Transverse colon (tissue), 4 donors: ENCODE measurements at regions not wholly inside any gene's neighbourhood (a gene's known extent, or its start where the extent isn't known, plus 50 kb on each side); places are given as distances from the start of the nearest gene placed in this dataset.

Experiments used
- DNase-seq: peaks from one replicate; pipeline ENCODE4 v3.0.0-alpha.2; 2019
- H3K27ac ChIP-seq, 4 donors: fragments of 200-600 bp; sonication (generic); 2 replicates each; pipeline ENCODE4 v1.5.1; 2016 to 2018; ENCODE audit warnings: inconsistent platforms in 4 of 4
- H3K27me3 ChIP-seq: fragments of 200-600 bp; sonication (generic); 2 replicates; pipeline ENCODE4 v1.5.1; 2017; ENCODE audit warnings: inconsistent platforms
- H3K36me3 ChIP-seq, 4 donors: fragments of 200-600 bp; sonication (generic); 2 replicates each; pipeline ENCODE4 v1.5.1; 2017 to 2019; ENCODE audit warnings: inconsistent platforms in 4 of 4
- H3K4me1 ChIP-seq, 4 donors: fragments of 200-600 bp; sonication (generic); 2 replicates each; pipeline ENCODE4 v1.5.1; 2017 to 2020; ENCODE audit warnings: inconsistent platforms in 4 of 4
- H3K4me3 ChIP-seq, 4 donors: fragments of 200-600 bp; sonication (generic); 1 replicate in 1 of 4; 2 replicates in 3 of 4; pipeline versions ENCODE4 v1.5.1 to v1.6.1; 2017 to 2019; ENCODE audit warnings: inconsistent platforms in 4 of 4
- H3K9me3 ChIP-seq, 2 donors: fragments of 200-600 bp; sonication (generic); 2 replicates each; pipeline ENCODE4 v1.5.1; 2017 to 2019; ENCODE audit warnings: inconsistent platforms in 2 of 2
- EP300 ChIP-seq: sonication (generic); formaldehyde crosslinking; IDR thresholded peaks from one replicate; pipeline ENCODE4 v1.6.1; 2017; ENCODE audit warnings: antibody characterized with exemption, low read depth
- POLR2A ChIP-seq: fragments of 450-650 bp; IDR thresholded peaks from one replicate; pipeline ENCODE4 v1.6.1; 2016; ENCODE audit warnings: antibody characterized with exemption, mild to moderate bottlenecking, moderate library complexity
- POLR2AphosphoS5 ChIP-seq, 3 donors: sonication (generic); formaldehyde crosslinking; IDR thresholded peaks; one replicate each; pipeline ENCODE4 v1.6.1; 2016; ENCODE audit warnings: antibody characterized with exemption in 3 of 3
- WGBS, 2 donors: methylation state at CpG; one replicate each; pipeline ENCODE4 v1.1.5; 2018; ENCODE audit warnings: low coverage in 1 of 2; 5-methylcytosine and 5-hydroxymethylcytosine counted together
- in situ Hi-C, 4 donors: fragments of 200-750 bp; cut with MboI; loops; one replicate each; pipeline versions ENCODE4 v1.15.0 to v1.15.1; 2017; ENCODE audit warnings: low sequenced_read_pairs in 3 of 4, low pct_ligation_motif_present in 1 of 4, low pct_unique_long_range_greater_than_20kb in 1 of 4
- intact Hi-C: fragments of 100-400 bp; cut with DNase I; formaldehyde crosslinking; loops from one replicate; pipeline ENCODE4 v1.15.1; 2023; ENCODE audit warnings: low total_unique reads
- TF ChIP-seq, protein P1 (sequence below), 5 experiments: fragments of 200-600 bp in 3 of 5; fragments of 450-650 bp in 2 of 5; sonication (generic) in 3 of 5; IDR thresholded peaks; 1 replicate in 2 of 5; 2 replicates in 3 of 5; pipeline ENCODE4 v1.5.1; 2016 to 2017; ENCODE audit warnings: antibody characterized with exemption in 5 of 5, inconsistent platforms in 3 of 5, mild to moderate bottlenecking in 2 of 5, moderate library complexity in 1 of 5

DNA sequence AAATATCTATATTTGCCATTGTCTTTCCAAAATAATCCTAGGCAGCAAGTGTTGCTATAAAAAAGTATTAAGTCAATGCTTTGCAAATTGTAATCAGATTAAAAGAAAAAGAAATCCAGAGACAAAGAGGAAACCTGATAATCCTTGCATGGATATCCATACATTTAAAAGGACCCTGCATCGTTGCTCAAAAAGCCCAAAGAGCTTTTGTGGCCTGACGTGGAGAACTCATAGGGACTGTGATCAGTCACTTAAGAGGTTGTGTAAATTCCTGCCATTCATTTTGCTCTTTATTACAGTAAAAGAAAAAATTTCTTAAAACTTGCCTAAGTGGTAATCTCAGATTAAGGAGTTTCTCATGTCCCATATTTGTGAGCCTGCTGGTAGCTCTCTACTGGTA is 392.6 kb downstream of the C12orf75 start:
- H3K36me3 ChIP-seq, result no peaks in the 10 kb centered on the region
- intact Hi-C loops, result no loop called here
- WGBS, 2 donors, result 68 to 80% methylated on average over 2 of the region's 2 CpGs
- H3K4me3 ChIP-seq, result no peak overlapping the region
- H3K27me3 ChIP-seq, result no peaks in the 10 kb centered on the region
- no peaks in the 10 kb centered on the region for H3K9me3 ChIP-seq
- no peaks in the 10 kb centered on the region for H3K4me1 ChIP-seq
- no peak for TF ChIP-seq POLR2AphosphoS5 (IDR thresholded peaks at IDR 0.05)
- TF ChIP-seq POLR2A, result no peak
- no peak for TF ChIP-seq EP300
- TF ChIP-seq, protein P1, sequence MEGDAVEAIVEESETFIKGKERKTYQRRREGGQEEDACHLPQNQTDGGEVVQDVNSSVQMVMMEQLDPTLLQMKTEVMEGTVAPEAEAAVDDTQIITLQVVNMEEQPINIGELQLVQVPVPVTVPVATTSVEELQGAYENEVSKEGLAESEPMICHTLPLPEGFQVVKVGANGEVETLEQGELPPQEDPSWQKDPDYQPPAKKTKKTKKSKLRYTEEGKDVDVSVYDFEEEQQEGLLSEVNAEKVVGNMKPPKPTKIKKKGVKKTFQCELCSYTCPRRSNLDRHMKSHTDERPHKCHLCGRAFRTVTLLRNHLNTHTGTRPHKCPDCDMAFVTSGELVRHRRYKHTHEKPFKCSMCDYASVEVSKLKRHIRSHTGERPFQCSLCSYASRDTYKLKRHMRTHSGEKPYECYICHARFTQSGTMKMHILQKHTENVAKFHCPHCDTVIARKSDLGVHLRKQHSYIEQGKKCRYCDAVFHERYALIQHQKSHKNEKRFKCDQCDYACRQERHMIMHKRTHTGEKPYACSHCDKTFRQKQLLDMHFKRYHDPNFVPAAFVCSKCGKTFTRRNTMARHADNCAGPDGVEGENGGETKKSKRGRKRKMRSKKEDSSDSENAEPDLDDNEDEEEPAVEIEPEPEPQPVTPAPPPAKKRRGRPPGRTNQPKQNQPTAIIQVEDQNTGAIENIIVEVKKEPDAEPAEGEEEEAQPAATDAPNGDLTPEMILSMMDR (IDR thresholded peaks at IDR 0.05), result no peak
- no peak overlapping the region for H3K27ac ChIP-seq
- in situ Hi-C loops, result loop anchor here in 3 of 4 donors (25.0 kb wide), 1 partner anchor 414 kb away; the partner anchor contains the start of gene NUAK1 (in 3 of the 3)
- DNase-seq, result no peak

DNA sequence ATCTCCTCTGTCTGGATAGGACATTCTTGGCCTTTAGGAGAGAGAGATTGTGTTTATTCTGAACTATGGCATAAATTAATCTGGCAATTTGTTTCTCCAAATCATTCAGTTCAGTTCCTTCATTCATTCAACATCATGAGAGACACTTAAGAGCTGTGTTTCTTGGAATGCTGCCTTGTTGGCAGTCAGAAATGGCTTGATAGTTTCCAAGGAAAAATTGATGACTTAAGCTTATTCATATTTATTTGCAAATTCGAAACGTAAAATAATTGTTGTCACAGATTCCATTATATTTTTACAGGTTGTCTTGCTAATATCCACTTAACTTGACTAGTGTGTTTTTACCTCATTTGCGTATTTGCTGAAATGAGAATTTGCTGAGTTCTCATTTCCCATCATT is 393.0 kb downstream of the C12orf75 start:
- 80 to 82% methylated on average over 3 of the region's 3 CpGs for WGBS, 2 donors
- DNase-seq, result no peak
- Histone ChIP-seq H3K9me3 (no peaks in the 10 kb centered on the region), H3K36me3 (no peaks in the 10 kb centered on the region), H3K27me3 (no peaks in the 10 kb centered on the region), H3K4me3 (no peak overlapping the region), H3K27ac (no peak overlapping the region), H3K4me1 (no peaks in the 10 kb centered on the region)
- TF ChIP-seq POLR2AphosphoS5 (IDR thresholded peaks at IDR 0.05), result no peak
- TF ChIP-seq EP300, result no peak
- TF ChIP-seq POLR2A, result no peak
- TF ChIP-seq, protein P1 (IDR thresholded peaks at IDR 0.05), result no peak
- in situ Hi-C loops (loop anchor here in 3 of 4 donors (25.0 kb wide), 1 partner anchor 414 kb away; the partner anchor contains the start of gene NUAK1 (in 3 of the 3)), intact Hi-C loops (no loop called here)

DNA sequence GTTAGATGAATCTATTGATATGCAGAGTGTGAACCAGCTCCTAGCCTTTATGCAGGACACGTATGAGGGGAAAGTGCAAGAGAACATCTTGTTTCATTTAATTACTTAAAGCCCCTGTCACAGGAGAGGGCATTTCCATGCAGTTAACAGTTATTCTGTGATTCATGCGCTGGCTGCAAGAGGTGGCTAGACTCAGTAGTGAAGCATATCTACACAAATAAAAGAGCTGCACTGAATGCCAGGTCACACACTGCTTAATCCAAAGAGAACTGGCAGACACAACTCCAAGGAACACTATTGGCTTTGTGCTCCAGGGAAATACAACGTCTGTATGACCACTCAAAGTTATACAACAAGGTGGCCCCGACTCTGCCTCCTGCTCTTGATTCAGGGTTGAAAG is 394.1 kb downstream of the C12orf75 start:
- H3K9me3 ChIP-seq, result no peaks in the 10 kb centered on the region
- no peak overlapping the region for H3K27ac ChIP-seq
- in situ Hi-C loops, result loop anchor here in 3 of 4 donors (25.0 kb wide), 1 partner anchor 413 kb away; the partner anchor contains the start of gene NUAK1 (in 3 of the 3)
- WGBS, 2 donors, result 40 to 71% methylated on average over 2 to 4 of the region's 4 CpGs
- no peak for TF ChIP-seq POLR2AphosphoS5 (IDR thresholded peaks at IDR 0.05)
- no peak for TF ChIP-seq EP300
- TF ChIP-seq POLR2A, result no peak
- TF ChIP-seq, protein P1 (IDR thresholded peaks at IDR 0.05), result no peak
- H3K4me3 ChIP-seq, result no peak overlapping the region
- DNase-seq, result no peak
- intact Hi-C loops, result no loop called here
- H3K36me3 ChIP-seq, result no peaks in the 10 kb centered on the region
- no peaks in the 10 kb centered on the region for H3K27me3 ChIP-seq
- no peaks in the 10 kb centered on the region for H3K4me1 ChIP-seq

DNA sequence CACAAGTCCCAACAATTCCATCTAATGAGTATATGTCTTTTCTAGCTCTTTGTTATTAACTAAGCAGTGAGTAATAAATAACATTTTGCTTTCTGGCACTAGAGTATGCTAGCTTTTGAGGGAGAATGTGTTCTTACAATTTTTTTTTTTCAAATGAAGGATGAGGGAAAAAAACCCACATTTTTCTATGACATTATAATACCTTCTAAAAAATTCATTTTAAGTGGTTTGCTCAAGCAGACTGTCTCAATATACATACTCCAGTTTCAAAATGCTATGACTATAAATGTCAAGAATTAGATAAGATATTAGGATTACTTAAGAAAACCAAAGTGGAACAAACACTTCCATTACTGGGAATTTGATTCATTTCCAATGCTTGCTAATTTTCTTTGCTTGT is 394.6 kb downstream of the C12orf75 start:
- intact Hi-C loops, result no loop called here
- in situ Hi-C loops, result no loop called here
- DNase-seq, result no peak
- TF ChIP-seq POLR2AphosphoS5 (IDR thresholded peaks at IDR 0.05) (no peak), POLR2A (no peak), EP300 (no peak)
- TF ChIP-seq, protein P1 (IDR thresholded peaks at IDR 0.05), result no peak
- no peaks in the 10 kb centered on the region for H3K36me3 ChIP-seq
- H3K9me3 ChIP-seq, result no peaks in the 10 kb centered on the region
- H3K27ac ChIP-seq, result no peak overlapping the region
- H3K4me3 ChIP-seq, result no peak overlapping the region
- no peaks in the 10 kb centered on the region for H3K27me3 ChIP-seq
- H3K4me1 ChIP-seq, result no peaks in the 10 kb centered on the region
